Uterus (tissue), 2 donors: ENCODE measurements at regions not wholly inside any gene's neighbourhood (a gene's known extent, or its start where the extent isn't known, plus 50 kb on each side); places are given as distances from the start of the nearest gene placed in this dataset.

Experiments
- CTCF ChIP-seq, 4 experiments: fragments of 200-600 bp in 2 of 4; fragments of 450-650 bp in 2 of 4; sonication (generic) in 2 of 4; IDR thresholded peaks; one replicate each; pipeline ENCODE4 v1.5.1; 2016 to 2019; ENCODE audit warnings: antibody characterized with exemption in 4 of 4, mild to moderate bottlenecking in 2 of 4, moderate library complexity in 1 of 4
- POLR2A ChIP-seq, 2 donors: fragments of 450-650 bp; IDR thresholded peaks; one replicate each; pipeline ENCODE4 v1.6.1; 2016; ENCODE audit warnings: antibody characterized with exemption in 2 of 2, mild to moderate bottlenecking in 1 of 2, moderate library complexity in 1 of 2

- TF ChIP-seq CTCF (IDR thresholded peaks at IDR 0.05) (no peak), POLR2A (IDR thresholded peaks at IDR 0.05) (no peak)
Observed at GRCh38 chr2:4579977-4580376, 876.6 kb downstream of the DCDC2C start.
